Upper lobe of left lung (tissue), 6 donors: ENCODE measurements at regions not wholly inside any gene's neighbourhood (a gene's known extent, or its start where the extent isn't known, plus 50 kb on each side); places are given as distances from the start of the nearest gene placed in this dataset.
"Not testable (repeated sequence)": the region's sequence is repeated elsewhere in the genome, so short reads cannot be mapped to it uniquely, and the experiment has no call there.

Experiments
- ATAC-seq, 2 donors: fragments of 200-7000 bp; cut with Tn5 transposase; one replicate each; pipeline ENCODE4 v1.9.1; 2022; ENCODE audit warnings: mild to moderate bottlenecking in 2 of 2, moderate library complexity in 2 of 2; ENCODE audit not compliant: low FRiP score in 2 of 2
- DNase-seq, 2 donors: peaks; one replicate each; pipeline ENCODE4 v3.0.0-alpha.2; 2019 to 2020
- H3K27ac ChIP-seq, 4 donors: fragments of 200-600 bp; sonication (generic); one replicate each; pipeline ENCODE4 v1.5.1; 2016 to 2019
- H3K27me3 ChIP-seq, 4 donors: fragments of 200-600 bp; sonication (generic); one replicate each; pipeline ENCODE4 v1.5.1; 2017 to 2019
- H3K36me3 ChIP-seq, 4 donors: fragments of 200-600 bp; sonication (generic); one replicate each; pipeline ENCODE4 v1.5.1; 2016 to 2019
- H3K4me1 ChIP-seq, 4 donors: fragments of 200-600 bp; sonication (generic); one replicate each; pipeline ENCODE4 v1.5.1; 2018 to 2019
- H3K4me3 ChIP-seq, 4 donors: fragments of 200-600 bp; sonication (generic); one replicate each; pipeline ENCODE4 v1.5.1; 2017 to 2019; ENCODE audit warnings: mild to moderate bottlenecking in 2 of 4, moderate library complexity in 1 of 4
- H3K9me3 ChIP-seq, 4 donors: fragments of 200-600 bp; sonication (generic); one replicate each; pipeline ENCODE4 v1.5.1; 2018 to 2019
- EP300 ChIP-seq, 4 donors: sonication (generic); formaldehyde crosslinking; IDR thresholded peaks; one replicate each; pipeline ENCODE4 v1.5.1; 2017; ENCODE audit warnings: antibody characterized with exemption in 4 of 4, control low read depth in 2 of 4
- POLR2A ChIP-seq, 4 donors: fragments of 450-650 bp; IDR thresholded peaks; one replicate each; pipeline ENCODE4 v1.5.1; 2016 to 2017; ENCODE audit warnings: antibody characterized with exemption in 4 of 4, mild to moderate bottlenecking in 2 of 4
- POLR2AphosphoS5 ChIP-seq, 2 donors: sonication (generic); formaldehyde crosslinking; IDR thresholded peaks; one replicate each; pipeline ENCODE4 v1.5.1; 2017; ENCODE audit warnings: antibody characterized with exemption in 2 of 2
- WGBS, 2 donors: methylation state at CpG; one replicate each; pipeline ENCODE4 v1.1.5; 2017 to 2018; 5-methylcytosine and 5-hydroxymethylcytosine counted together
- TF ChIP-seq, protein P1 (sequence below), 6 experiments: fragments of 450-650 bp in 4 of 6; fragments of 200-600 bp in 2 of 6; sonication (generic) in 2 of 6; IDR thresholded peaks; one replicate each; pipeline ENCODE4 v1.5.1; 2016 to 2019; ENCODE audit warnings: antibody characterized with exemption in 6 of 6
- donor health status: DM: no; HTN: no; CAD: no; lungs with moderate emphysema.
- donor health status: DM: no; HTN: yes; CAD: no; lungs with severe emphysema.

DNA sequence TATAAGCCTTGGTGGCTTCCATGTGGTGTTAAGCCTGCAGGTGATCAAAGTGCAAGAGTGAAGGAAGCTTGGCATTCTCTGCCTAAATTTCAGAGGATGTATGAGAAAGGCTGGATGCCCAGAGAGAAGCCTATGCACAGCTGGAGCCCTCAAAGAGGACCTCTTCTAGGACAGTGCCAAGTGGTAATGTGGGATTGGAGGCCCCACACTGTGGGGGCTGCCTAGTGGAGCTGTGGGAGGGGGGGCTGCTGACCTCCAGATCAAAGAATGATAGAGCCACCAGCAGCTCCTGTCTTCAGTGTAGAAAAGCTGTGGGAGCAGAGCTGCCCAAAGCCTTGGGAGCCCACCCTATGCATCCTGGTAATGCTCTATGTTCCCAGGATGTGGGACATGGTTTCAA is 1512.7 kb upstream of the TPTE start:
- no peaks in the 10 kb centered on the region for H3K4me1 ChIP-seq
- no peaks in the 10 kb centered on the region for H3K9me3 ChIP-seq
- peaks cover 0 to 7% (median 1%) of the 10 kb centered on the region in 4 donors for H3K27me3 ChIP-seq
- TF ChIP-seq POLR2AphosphoS5 (IDR thresholded peaks at IDR 0.05): no peak
- no peak for TF ChIP-seq EP300 (IDR thresholded peaks at IDR 0.05)
- no peak for TF ChIP-seq POLR2A (IDR thresholded peaks at IDR 0.05)
- TF ChIP-seq, protein P1, sequence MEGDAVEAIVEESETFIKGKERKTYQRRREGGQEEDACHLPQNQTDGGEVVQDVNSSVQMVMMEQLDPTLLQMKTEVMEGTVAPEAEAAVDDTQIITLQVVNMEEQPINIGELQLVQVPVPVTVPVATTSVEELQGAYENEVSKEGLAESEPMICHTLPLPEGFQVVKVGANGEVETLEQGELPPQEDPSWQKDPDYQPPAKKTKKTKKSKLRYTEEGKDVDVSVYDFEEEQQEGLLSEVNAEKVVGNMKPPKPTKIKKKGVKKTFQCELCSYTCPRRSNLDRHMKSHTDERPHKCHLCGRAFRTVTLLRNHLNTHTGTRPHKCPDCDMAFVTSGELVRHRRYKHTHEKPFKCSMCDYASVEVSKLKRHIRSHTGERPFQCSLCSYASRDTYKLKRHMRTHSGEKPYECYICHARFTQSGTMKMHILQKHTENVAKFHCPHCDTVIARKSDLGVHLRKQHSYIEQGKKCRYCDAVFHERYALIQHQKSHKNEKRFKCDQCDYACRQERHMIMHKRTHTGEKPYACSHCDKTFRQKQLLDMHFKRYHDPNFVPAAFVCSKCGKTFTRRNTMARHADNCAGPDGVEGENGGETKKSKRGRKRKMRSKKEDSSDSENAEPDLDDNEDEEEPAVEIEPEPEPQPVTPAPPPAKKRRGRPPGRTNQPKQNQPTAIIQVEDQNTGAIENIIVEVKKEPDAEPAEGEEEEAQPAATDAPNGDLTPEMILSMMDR (IDR thresholded peaks at IDR 0.05): no peak
- DNase-seq: no peak
- H3K4me3 ChIP-seq: no peak overlapping the region
- ATAC-seq: peak; percentile 53 to 80
- no peaks in the 10 kb centered on the region for H3K36me3 ChIP-seq
- no peak overlapping the region for H3K27ac ChIP-seq

DNA sequence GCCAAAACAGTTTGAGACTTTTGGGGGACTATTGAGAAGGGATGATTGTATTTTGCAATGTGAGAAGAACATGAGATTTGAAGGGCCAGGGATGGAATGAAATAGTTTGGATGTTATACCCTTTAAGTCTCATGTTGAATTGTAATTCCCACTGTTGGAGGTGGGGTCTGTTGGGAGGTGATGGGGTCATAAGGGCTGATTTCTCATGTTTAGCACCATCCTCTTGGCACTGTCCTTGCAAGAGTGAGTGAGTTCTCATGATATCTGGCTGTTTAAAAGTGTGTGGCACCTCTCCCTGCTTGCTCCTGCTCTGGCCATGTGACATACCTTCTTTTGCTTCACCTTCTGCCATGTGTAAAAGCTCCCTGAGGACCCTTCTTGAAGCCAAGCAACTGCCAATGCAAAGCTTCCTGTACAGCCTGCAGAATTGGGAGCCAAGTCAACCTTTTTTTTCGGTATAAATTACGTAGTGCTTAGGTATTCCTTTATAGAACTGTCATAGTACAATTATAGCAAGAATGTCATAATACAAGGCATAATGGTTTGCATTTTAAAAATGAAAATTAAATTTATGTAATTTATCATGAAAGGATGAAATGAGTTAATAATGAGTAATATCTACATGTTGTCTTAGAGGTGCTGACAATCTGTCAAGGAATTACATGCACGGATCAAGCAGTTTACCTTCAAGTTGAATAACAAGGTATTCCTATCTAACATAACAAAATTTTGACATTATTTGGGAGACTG is 1511.9 kb upstream of the TPTE start:
- H3K4me3 ChIP-seq, H3K27ac ChIP-seq, H3K27me3 ChIP-seq, DNase-seq, H3K9me3 ChIP-seq, H3K4me1 ChIP-seq, H3K36me3 ChIP-seq, ATAC-seq: not testable (repeated sequence)
- 39 to 48% methylated on average over 3 of the region's 3 CpGs for WGBS, 2 donors

DNA sequence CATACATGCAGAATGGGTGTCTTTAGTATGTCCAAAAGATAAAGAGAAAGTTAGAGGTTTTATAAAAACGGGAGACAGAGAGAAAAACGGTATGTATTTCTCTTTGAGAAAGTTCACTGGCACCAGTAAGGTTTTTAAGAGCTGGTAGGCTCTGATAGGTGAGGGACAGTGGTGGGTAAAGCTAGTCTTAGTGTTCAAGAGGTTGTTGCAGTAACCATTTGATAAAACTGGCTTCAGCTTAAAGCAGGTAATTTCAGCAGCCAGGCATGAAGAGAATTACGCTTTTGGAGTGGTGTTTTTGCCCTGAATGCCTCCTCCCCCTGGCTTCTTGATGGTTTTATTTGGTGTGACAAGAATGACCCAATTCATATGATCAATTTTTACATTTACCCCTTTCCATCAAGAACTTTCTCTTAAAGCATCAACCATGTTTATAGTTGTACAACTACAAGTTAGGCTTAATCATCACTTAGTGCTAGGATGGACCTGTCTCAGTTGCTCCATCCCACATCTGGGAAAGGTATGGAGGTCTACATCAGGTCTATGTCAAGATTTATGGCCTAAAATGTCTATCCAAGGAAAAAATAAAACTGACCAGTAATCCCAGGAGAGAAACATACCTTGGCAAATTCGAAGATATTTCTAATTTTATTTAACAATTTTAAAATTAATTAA is 1511.1 kb upstream of the TPTE start:
- not testable (repeated sequence) for ATAC-seq
- 11 to 17% methylated on average over 2 to 4 of the region's 4 CpGs for WGBS, 2 donors

DNA sequence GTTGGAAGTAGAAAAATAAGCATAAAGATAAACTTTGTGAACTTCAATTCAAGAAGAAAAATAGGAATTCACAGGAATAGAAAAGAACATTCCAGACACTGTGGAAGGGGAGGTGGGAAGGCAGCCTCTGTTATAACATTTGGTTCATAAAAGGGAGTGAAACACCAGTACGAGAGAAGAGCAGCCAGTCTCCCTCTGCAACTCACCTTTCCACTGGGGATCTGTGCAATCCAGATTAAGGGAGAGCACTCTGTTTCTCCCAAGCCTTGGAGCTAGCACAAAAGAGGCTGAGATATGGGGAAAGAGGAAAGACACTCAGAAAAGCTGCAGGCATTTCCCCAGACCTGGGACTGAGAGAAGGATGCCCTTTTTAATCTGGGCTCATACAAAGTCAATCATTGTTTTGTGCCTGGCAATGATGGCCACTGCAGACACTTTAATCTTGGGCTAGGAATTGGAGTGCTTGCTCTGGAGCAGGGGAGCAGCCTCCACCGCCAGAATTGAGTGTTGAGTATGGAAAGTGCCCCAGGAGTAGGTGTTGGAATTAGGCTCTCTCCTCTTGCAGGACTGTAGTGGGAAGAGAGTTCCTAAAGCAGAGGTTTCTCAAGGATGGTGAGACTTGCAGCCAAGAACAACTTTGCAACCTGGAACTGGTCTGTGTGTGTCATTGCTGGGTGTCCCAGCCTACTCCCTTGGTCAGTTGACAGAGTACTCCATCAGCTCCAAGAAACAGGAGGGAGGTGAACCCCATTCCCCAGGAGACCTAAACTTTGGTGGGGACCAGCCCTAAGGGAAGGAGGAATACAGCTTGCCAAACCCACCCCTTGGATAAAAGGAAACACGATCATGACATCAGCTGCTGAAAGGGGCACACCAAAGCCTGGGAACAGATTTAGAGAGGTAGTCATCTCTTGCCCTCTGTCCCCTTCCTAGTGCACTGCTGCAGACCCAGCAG is 1510.2 kb upstream of the TPTE start:
- not testable (repeated sequence) for H3K4me3 ChIP-seq, H3K27ac ChIP-seq, H3K9me3 ChIP-seq, H3K4me1 ChIP-seq, DNase-seq, H3K36me3 ChIP-seq, H3K27me3 ChIP-seq, ATAC-seq
- 50 to 55% methylated on average over 3 of the region's 3 CpGs for WGBS, 2 donors

More for the DNA sequence above, 1511.1 kb upstream of the TPTE start:
- H3K4me3 ChIP-seq, H3K9me3 ChIP-seq, H3K27me3 ChIP-seq, H3K36me3 ChIP-seq, H3K4me1 ChIP-seq, H3K27ac ChIP-seq, DNase-seq: not testable (repeated sequence)

DNA sequence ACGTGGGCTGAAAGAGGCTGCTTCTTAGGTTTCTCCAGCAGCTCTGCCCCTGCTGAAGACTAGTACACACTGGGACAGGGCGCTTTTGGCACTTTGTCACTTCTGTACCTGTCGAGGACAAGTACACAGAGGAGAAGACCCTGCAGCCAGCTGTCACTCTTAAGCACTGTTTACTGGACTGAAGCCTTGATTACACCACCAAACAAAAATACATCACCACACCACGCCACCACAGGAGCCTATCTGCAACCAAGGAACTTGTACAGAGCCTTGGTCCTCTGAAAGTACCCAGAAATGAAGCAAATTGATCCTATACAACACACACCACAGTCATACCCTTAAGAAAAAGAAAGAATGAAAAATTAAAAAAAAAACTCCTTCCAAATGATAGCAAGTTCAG is 1509.5 kb upstream of the TPTE start:
- not testable (repeated sequence) for H3K4me1 ChIP-seq, H3K36me3 ChIP-seq, H3K27ac ChIP-seq, ATAC-seq, H3K4me3 ChIP-seq, H3K27me3 ChIP-seq, DNase-seq, H3K9me3 ChIP-seq
- WGBS, 2 donors: 30 to 32% methylated on average over 4 of the region's 4 CpGs

DNA sequence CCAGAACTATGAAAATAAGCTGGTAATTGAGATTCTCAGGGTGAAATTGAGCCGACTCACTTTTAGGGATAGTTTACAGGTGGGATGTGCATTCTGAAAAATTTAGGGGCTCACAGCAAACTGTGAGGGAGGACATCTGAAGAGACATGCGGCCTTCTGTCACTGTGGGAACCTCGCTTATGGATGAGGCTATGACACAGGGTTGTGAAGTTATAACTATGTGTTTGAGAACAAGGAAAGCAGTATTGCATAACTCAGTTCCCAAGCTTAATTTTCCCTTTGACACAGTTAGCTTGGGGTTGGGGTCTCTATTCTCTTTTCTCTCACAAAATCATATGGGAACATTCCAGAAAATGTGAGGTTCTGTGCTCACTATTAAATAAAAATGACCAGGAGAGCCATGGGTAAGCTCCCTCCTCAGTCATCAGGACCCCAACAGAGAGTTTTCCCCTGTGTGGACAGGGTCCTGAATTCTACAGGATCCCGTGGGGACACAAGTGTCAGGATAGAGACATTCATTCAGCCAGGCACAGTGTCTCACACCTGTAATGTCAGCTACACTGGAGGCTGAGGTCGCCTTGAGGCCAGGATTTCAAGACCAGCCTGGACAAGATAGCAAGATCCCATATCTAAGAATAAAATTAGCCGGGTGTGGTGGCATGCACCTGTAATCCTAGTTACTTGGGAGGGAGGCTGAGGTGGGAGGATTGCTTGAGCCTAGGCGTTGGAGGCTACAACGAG is 1507.7 kb upstream of the TPTE start:
- ATAC-seq, H3K27ac ChIP-seq, H3K27me3 ChIP-seq, H3K4me1 ChIP-seq, H3K4me3 ChIP-seq, H3K9me3 ChIP-seq, DNase-seq, H3K36me3 ChIP-seq: not testable (repeated sequence)
- 55 to 62% methylated on average over 8 of the region's 8 CpGs for WGBS, 2 donors

DNA sequence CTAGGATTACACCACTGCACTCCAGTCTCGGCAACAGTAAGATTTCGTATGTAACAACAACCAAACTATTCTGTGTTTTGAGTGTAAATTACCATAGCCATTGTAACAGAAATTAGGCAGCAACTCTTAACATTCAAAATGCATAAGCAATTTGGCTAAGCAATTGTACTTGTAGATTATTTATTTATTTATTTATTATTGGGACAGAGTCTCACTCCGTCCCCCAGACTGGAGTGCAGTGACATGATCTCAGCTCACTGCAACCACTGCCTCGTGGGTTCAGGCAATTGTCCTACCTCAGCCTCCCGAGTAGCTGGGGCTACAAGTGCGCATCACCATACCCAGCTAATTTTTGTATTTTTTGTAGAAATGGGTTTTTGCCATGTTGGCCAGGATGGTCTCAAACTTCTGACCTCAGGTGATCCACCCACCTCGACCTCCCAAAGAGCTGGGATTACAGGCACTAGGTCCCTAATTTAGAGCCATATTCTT is 1507.1 kb upstream of the TPTE start:
- DNase-seq, H3K4me1 ChIP-seq, H3K9me3 ChIP-seq, H3K4me3 ChIP-seq, H3K36me3 ChIP-seq, H3K27me3 ChIP-seq, H3K27ac ChIP-seq, ATAC-seq: not testable (repeated sequence)
- WGBS, 2 donors: 67 to 72% methylated on average over 7 of the region's 7 CpGs

DNA sequence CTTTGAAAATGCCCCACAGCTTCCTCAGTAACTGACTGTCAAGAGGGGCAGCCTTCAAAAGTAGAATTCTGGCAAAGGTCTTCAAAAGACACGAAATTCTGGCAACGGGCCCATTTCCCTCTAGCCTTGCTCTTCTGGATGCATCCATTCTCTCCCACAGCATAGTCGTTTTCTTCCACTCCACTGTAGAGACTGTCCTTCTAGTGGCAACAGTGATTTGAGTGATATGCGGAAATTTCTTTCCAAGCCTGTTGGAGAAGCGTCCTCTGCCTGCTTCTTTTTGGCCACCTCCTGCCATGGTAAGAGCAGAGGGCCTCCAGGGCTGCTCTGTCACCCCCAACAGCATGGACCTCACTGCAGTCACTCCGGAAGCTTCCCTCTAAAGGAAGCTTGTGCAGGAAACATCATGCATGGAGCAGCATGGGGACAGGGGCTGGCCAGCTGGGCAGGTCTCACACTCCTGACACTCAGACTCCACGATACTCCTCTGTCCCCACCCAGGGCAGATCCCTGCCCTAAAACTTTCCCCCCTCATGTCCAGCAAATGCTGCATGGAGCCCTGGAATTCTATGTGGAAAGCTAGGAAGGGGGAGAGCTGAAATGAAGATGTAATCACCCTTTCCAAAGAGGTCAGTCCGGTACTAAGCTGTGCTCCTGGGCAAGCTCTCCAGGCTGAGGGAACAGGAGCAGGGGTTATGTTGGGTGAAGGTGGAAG is 1505.7 kb upstream of the TPTE start:
- H3K4me1 ChIP-seq, H3K36me3 ChIP-seq, H3K27me3 ChIP-seq, H3K4me3 ChIP-seq, H3K9me3 ChIP-seq, ATAC-seq, H3K27ac ChIP-seq, DNase-seq: not testable (repeated sequence)
- 63 to 66% methylated on average over 8 of the region's 8 CpGs for WGBS, 2 donors

DNA sequence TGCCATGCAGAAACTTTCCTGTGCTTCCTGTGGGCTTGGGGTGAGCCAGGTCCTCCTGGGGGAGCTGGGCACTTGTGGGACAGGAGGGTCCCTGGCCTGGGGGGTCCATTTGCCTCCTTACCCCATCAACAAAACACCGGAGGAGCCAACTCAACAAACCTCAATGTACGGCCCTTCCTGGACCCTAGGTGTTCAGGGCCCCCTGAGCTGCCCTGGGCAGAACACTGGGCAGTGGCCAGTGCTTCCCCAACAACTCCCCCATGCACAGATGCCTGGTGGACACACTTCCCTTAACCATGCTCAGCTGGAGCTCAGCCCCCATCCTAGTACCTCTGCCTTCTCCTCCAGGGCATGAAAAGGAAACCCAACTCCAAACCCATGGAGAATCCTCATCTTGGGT is 1504.2 kb upstream of the TPTE start:
- not testable (repeated sequence) for H3K36me3 ChIP-seq, H3K9me3 ChIP-seq, ATAC-seq, H3K27me3 ChIP-seq, H3K4me1 ChIP-seq, H3K27ac ChIP-seq, H3K4me3 ChIP-seq
- WGBS, 2 donors: 35 to 54% methylated on average over 2 of the region's 2 CpGs
- peak in 1 of 2 donors; percentile 47 for DNase-seq

DNA sequence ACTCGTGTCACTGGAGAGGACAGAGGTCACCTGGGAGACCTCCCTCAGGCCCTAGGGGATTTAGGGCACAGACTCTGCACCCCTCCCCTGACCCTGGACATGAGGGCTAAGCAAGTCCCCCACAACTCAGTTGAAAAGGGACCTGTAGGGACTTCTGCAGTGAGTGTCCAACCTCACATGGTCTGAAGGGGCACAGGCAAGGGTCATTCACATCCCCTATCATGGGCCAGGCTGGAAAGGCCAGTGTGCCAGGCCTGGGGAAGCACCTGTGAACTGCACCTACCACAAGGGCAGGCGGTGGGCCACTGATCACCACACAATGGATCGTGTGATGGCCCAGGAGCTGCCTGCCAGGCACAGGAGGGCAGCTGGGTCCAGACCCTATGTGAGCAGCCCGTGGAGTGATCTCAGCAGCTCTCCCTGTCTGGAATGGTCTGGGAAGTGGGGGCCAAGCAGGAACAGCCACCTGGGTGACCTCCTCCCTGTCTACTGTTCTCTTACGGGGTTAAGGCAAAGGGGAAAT is 1502.6 kb upstream of the TPTE start:
- H3K4me3 ChIP-seq, ATAC-seq, H3K27ac ChIP-seq, H3K36me3 ChIP-seq, H3K27me3 ChIP-seq, H3K4me1 ChIP-seq, H3K9me3 ChIP-seq: not testable (repeated sequence)
- DNase-seq: peak in 1 of 2 donors; percentile 19
- 50 to 69% methylated on average over 1 to 3 of the region's 5 CpGs for WGBS, 2 donors
